NCI-H510A treated with DMSO at 0.1 percent for 48 hours (cell line): ENCODE measurements at regions not wholly inside any gene's neighbourhood (a gene's known extent, or its start where the extent isn't known, plus 50 kb on each side); places are given as distances from the start of the nearest gene placed in this dataset.
"Not testable (repeated sequence)": the region's sequence is repeated elsewhere in the genome, so short reads cannot be mapped to it uniquely, and the experiment has no call there.

Experiments
- DNase-seq: peaks from one replicate; lab custom pipeline; 2025; lab: John Stamatoyannopoulos, UW

DNA sequence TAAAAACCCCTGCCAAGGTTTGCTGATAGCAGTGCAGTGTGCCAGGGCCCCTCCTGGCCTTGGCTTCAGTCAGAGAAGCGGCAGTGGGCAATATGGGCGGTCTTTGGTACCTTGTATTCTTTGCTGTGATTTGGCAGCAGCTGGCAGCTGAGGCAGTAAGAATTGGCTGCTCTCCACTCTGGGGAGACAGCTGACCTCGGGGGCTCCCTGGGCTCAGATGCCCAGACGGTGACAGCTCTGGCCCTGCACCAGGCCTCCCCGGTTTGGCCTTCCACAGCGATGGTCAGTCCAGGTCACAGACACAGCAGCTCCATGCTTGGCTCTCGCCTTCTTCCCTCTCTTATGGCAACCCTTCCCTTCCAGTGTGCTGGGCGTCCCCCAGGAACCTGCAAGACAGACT, 330.9 kb downstream of the BCOR start:
- no peak for DNase-seq

- no peak for DNase-seq
These were observed 330.3 kb downstream of the BCOR start for GRCh38 chrX:39767446-39767845.

- DNase-seq = no peak
These were observed 328.0 kb downstream of the BCOR start for GRCh38 chrX:39769748-39770147.

GRCh38 chrX:39771089-39771488, 326.7 kb downstream of the BCOR start:
- no peak for DNase-seq

- peak; percentile 72 for DNase-seq
These were observed 325.5 kb downstream of the BCOR start for GRCh38 chrX:39772057-39772832.

DNA sequence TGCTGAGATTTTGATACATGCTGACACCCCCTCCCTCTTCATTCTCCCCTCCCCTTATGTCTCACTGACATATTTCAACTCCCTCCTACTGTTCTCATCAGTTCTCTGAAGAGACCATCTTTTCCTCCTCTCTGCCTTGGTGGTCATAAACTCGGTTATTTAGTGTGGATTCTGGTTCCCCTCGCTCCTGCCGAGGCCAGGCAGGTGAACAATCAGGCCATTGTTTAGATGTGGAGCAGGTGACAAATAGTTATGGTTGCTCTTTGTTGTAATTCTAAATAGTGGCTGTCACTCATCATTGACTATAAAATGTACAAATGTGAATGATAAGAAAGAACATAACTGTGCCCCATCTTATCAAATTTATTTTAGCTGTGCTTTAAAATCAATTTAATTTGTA, 324.6 kb downstream of the BCOR start:
- no peak for DNase-seq

GRCh38 chrX:39773923-39774773, 323.6 kb downstream of the BCOR start:
- no peak for DNase-seq

DNA sequence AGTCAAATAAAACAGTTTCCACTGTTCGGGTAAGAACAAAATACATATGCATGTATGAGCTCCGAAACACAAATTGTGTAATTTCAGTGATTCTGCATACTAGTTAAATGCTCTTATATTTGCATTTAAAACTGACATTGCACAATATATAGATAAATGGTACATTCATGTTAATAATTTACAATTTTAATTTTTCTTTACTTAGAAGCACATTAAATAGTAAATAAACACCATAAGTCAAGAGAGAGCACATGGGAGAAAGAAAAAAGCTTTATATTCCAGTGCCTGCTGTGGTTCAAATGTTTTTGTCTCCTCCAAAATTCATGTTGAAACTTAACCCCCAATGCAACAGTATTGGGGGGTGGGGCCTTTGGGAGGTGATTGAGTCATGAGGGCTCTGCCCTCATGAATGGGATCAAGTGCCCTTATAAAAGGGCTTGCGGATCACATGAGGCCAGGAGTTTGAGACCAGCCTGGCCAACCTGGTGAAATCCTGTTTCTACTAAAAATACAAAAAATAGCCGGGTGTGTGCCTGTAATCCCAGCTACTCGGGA, 322.9 kb downstream of the BCOR start:
- DNase-seq = no peak

DNA sequence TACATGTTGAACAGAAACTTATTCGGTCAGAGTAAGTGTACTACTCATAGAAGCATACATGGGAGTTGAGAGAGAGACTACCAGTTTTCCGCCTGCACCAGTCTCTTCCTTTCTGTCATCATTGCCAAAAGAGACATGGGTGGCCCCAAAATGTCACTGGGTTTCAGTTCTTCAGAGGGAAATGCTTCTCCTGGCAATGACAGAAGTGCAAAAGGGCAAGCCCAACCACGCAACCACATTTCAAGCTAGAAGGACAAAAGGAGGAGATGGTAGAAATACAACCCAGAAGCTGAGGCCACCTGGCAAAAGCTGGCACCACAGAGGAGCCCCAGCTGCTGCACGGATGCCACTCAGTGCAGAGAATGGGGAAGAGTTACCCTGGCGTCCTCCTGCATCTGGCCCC, 320.1 kb downstream of the BCOR start:
- DNase-seq = no peak

- DNase-seq = no peak
These were observed 317.6 kb downstream of the BCOR start for GRCh38 chrX:39779952-39780783.

DNA sequence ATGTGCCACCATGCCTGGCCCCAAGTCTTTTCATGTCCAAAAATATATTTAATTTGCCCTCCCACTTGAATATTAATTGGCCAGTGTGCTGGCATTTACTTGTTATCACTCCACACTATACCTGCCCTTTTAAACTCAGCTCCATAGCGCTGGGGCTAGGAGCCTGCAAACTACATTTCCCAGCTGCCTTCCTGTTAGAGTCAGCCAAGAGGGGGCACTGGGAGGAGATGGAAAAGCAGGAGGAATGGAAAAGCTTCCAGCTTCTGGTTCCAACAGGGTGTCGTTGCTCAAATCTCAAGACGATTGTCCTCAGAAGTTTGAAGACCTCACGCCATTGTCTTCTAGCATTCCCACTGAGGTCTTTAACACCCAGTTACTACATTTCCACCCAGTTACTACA, 315.5 kb downstream of the BCOR start:
- DNase-seq = no peak

DNA sequence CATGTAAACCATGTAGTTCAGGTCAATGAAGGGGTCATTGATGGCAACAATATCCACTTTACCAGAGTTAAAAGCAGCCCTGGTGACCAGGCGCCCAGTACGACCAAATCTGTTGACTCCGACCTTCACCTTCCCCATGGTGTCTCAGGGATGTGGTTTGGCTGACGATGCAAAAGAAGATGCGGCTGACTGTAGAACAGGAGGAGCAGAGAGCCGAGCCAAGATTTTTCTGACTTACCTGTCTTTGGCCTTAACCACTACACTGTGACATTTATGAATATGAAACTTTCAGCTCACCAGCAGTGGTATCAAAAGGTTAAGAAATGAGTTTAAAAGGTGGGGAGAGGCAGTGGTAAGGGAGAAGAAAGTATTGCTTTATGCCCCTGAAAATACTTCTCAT, 309.8 kb downstream of the BCOR start:
- no peak for DNase-seq

GRCh38 chrX:39788521-39788920, 309.2 kb downstream of the BCOR start:
- DNase-seq = no peak

DNA sequence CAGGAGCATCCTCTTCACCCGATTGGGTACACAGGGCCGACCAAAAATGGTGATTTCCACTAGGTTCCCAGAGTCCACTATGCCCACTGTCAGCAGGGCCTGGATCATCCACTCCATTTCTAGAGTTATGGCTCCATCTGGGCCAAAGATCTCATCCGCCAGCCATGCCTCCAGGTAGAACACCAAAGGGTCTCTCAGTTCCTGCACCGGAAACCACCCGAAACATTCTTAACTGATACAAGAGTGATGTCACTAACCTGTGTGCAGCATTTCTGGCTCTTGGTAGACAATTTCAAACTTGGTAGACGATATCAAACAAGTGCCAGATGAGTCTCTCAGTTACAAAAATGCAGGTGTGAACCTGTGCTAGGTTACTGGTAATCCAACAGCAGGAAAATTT, 306.1 kb downstream of the BCOR start:
- no peak for DNase-seq

DNA sequence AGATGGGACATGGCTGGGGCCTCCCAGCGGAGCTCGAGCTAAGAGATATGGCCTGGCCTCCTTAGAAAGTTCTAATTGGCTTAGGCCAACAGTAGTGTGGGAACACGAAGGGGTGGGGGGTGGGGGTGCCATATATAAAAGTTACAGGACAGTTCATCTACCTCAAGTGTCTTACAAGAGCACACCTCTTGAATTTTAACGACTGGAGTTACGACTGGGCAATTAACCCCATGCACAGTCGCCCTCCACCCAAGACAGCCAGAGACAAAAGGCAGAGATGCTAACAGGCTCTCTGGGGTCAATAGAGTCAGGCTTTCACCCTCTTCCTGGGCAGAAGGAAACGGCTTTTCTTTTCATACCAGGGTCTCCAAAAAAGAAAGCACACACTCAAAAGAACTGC, 302.2 kb downstream of the BCOR start:
- no peak for DNase-seq

- DNase-seq = no peak
These were observed 300.9 kb downstream of the BCOR start for GRCh38 chrX:39796856-39797255.

GRCh38 chrX:39798488-39798887, 299.3 kb downstream of the BCOR start:
- not testable (repeated sequence) for DNase-seq

DNA sequence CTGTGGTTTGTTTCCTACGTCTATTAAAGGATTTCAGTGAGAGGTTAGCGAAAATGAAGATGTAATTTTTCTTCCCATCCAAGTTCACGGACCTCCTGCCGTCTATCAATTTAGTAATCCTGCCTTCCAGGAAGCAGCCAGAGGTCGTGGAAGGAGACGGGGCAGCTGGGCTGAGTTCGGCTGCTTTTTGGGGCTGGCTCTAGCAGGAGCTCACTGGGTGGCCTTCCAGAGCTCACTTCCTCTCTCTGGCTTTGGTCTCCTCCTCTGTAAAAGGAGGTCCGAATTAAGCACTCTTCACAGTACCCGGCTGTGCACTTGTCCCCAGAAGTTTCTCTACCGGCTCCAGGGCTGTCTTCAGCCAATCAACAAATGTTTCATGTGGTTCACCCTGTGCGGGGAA, 295.4 kb downstream of the BCOR start:
- DNase-seq = no peak

DNA sequence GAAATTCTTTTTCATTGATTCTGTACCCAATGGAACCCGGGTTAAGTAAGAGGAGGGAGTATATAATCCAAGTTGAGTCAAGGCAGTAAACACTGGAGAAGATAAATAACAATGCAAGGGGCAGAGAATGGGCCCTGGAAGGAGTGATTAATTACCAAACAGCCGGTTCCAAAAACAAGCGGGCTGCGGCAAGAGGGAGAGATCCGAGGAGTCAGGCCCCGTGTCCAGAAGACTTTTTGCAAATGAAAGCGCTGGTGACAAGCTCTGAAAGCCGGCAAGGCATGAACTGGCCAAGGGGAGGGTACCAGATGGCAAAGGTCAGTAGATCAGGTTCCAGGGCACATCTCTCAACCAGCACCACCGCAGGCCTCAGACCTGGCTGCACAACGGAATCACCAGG, 294.9 kb downstream of the BCOR start:
- DNase-seq = no peak

DNA sequence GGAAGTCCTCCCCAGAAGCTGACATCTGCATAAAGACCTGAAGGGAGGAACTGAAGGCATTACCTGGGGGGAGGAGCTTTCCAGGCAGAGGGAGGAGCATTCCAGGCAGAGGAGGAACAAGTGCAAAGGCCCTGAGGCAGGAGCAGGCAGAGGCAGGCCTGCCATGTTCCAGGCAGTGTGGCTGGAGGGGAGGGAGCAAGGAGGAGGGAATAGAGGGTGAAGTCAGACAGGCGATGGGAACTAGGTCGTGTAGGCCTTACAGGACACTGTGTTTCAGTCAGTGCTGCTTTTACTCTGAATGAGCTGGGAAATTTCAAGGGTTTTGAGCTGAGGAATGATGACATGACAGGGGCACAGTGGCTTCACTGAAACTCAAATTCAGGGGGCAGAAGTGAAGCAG, 292.7 kb downstream of the BCOR start:
- DNase-seq = no peak

DNA sequence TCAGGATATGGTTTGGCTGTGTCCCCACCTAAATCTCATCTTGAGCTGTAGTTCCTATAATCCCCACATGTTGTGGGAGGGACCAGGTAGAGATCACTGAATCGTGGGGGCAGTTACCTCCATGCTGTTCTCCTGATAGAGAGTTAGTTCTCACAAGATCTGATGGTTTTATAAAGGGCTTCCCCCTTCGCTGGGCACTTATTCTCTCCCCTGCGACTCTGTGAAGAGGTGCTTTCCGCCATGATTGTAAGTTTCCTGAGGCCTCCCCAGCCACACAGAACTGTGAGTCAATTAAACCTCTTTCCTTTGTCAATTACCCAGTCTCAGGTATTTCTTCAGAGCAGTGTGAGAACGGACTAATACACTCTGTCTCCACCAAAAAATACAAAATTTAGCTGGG, 291.9 kb downstream of the BCOR start:
- no peak for DNase-seq

GRCh38 chrX:39808471-39808917, 289.3 kb downstream of the BCOR start:
- DNase-seq = no peak
